ENCODE measurements at regions not wholly inside any gene's neighbourhood (a gene's known extent, or its start where the extent isn't known, plus 50 kb on each side); places are given as distances from the start of the nearest gene placed in this dataset.
A peak's percentile ranks its signal among the peaks of the same experiment; 100 is the strongest.

- FAIRE-seq (peak; percentile 60), DNase-seq (ENCODE audit: low read depth) (peak; percentile 97)
Measured at GRCh38 chr3:101940521-101941317, 91.4 kb downstream of the NFKBIZ start.

GRCh38 chr3:101941318-101942040 lies 92.2 kb downstream of the NFKBIZ start:
- H3K27me3 ChIP-seq (ENCODE audit: control insufficient read depth, insufficient read depth, low read length), result no peaks in the 10 kb centered on the region
- no peak for TF ChIP-seq CTCF (IDR thresholded peaks at IDR 0.05; ENCODE audit: insufficient read depth, low read length, severe bottlenecking)
- no peak overlapping the region for H3K4me3 ChIP-seq (ENCODE audit: low read depth, low read length)
- no peaks in the 10 kb centered on the region for H3K36me3 ChIP-seq (ENCODE audit: control insufficient read depth, insufficient read depth, low read length)
- FAIRE-seq, result no peak
- peak; percentile 61 for DNase-seq (ENCODE audit: low read depth)

More at GRCh38 chr3:101940521-101941317, 91.4 kb downstream of the NFKBIZ start:
- TF ChIP-seq CTCF (IDR thresholded peaks at IDR 0.05; ENCODE audit: insufficient read depth, low read length, severe bottlenecking), result no peak
- Histone ChIP-seq H3K4me3 (ENCODE audit: low read depth, low read length) (no peak overlapping the region), H3K36me3 (ENCODE audit: control insufficient read depth, insufficient read depth, low read length) (no peaks in the 10 kb centered on the region), H3K27me3 (ENCODE audit: control insufficient read depth, insufficient read depth, low read length) (no peaks in the 10 kb centered on the region)

GRCh38 chr3:101942356-101942755 lies 93.0 kb downstream of the NFKBIZ start:
- no peaks in the 10 kb centered on the region for H3K36me3 ChIP-seq (ENCODE audit: control insufficient read depth, insufficient read depth, low read length)
- no peaks in the 10 kb centered on the region for H3K27me3 ChIP-seq (ENCODE audit: control insufficient read depth, insufficient read depth, low read length)
- DNase-seq (ENCODE audit: low read depth) (no peak), FAIRE-seq (no peak)
- no peak overlapping the region for H3K4me3 ChIP-seq (ENCODE audit: low read depth, low read length)
- TF ChIP-seq CTCF (IDR thresholded peaks at IDR 0.05; ENCODE audit: insufficient read depth, low read length, severe bottlenecking), result no peak

GRCh38 chr3:101943029-101943428 lies 93.7 kb downstream of the NFKBIZ start:
- Histone ChIP-seq H3K27me3 (ENCODE audit: control insufficient read depth, insufficient read depth, low read length) (no peaks in the 10 kb centered on the region), H3K36me3 (ENCODE audit: control insufficient read depth, insufficient read depth, low read length) (no peaks in the 10 kb centered on the region), H3K4me3 (ENCODE audit: low read depth, low read length) (no peak overlapping the region)
- DNase-seq (ENCODE audit: low read depth), result peak; percentile 35
- no peak for FAIRE-seq
- TF ChIP-seq CTCF (IDR thresholded peaks at IDR 0.05; ENCODE audit: insufficient read depth, low read length, severe bottlenecking), result no peak

- TF ChIP-seq CTCF (IDR thresholded peaks at IDR 0.05; ENCODE audit: insufficient read depth, low read length, severe bottlenecking), result no peak
- FAIRE-seq (no peak), DNase-seq (ENCODE audit: low read depth) (peak; percentile 68)
- Histone ChIP-seq H3K4me3 (ENCODE audit: low read depth, low read length) (no peak overlapping the region), H3K27me3 (ENCODE audit: control insufficient read depth, insufficient read depth, low read length) (no peaks in the 10 kb centered on the region), H3K36me3 (ENCODE audit: control insufficient read depth, insufficient read depth, low read length) (no peaks in the 10 kb centered on the region)
Measured at GRCh38 chr3:101944308-101944707, 95.0 kb downstream of the NFKBIZ start.
